Uterus (tissue), 3 donors: ENCODE measurements at regions not wholly inside any gene's neighbourhood (a gene's known extent, or its start where the extent isn't known, plus 50 kb on each side); places are given as distances from the start of the nearest gene placed in this dataset.
"Not testable (repeated sequence)": the region's sequence is repeated elsewhere in the genome, so short reads cannot be mapped to it uniquely, and the experiment has no call there.

Source experiments
- DNase-seq, 2 donors: peaks; one replicate each; pipeline ENCODE4 v3.0.0-alpha.2; 2019 to 2020
- H3K27ac ChIP-seq, 2 donors: fragments of 200-600 bp; sonication (generic); 1 replicate in 1 of 2; 2 replicates in 1 of 2; pipeline ENCODE4 v1.5.1; 2016 to 2018
- H3K27me3 ChIP-seq, 2 donors: fragments of 200-600 bp; sonication (generic); one replicate each; pipeline ENCODE4 v1.5.1; 2018 to 2019; ENCODE audit warnings: control low read depth in 1 of 2
- H3K36me3 ChIP-seq, 2 donors: fragments of 200-600 bp; sonication (generic); one replicate each; pipeline ENCODE4 v1.5.1; 2019; ENCODE audit warnings: control low read depth in 1 of 2
- H3K4me1 ChIP-seq, 2 donors: fragments of 200-600 bp; sonication (generic); one replicate each; pipeline ENCODE4 v1.5.1; 2018 to 2019; ENCODE audit warnings: control low read depth in 1 of 2
- H3K4me3 ChIP-seq, 2 donors: fragments of 200-600 bp; sonication (generic); 1 replicate in 1 of 2; 2 replicates in 1 of 2; pipeline ENCODE4 v1.5.1; 2018 to 2019; ENCODE audit warnings: mild to moderate bottlenecking in 1 of 2
- H3K9me3 ChIP-seq, 2 donors: fragments of 200-600 bp; sonication (generic); one replicate each; pipeline ENCODE4 v1.5.1; 2019; ENCODE audit warnings: control low read depth in 1 of 2
- CTCF ChIP-seq, 4 experiments: fragments of 200-600 bp in 2 of 4; fragments of 450-650 bp in 2 of 4; sonication (generic) in 2 of 4; IDR thresholded peaks; one replicate each; pipeline ENCODE4 v1.5.1; 2016 to 2019; ENCODE audit warnings: antibody characterized with exemption in 4 of 4, mild to moderate bottlenecking in 2 of 4, moderate library complexity in 1 of 4
- POLR2A ChIP-seq, 2 donors: fragments of 450-650 bp; IDR thresholded peaks; one replicate each; pipeline ENCODE4 v1.6.1; 2016; ENCODE audit warnings: antibody characterized with exemption in 2 of 2, mild to moderate bottlenecking in 1 of 2, moderate library complexity in 1 of 2
- intact Hi-C: fragments of 100-400 bp; cut with DNase I; formaldehyde crosslinking; loops from one replicate; pipeline ENCODE4 v1.15.1; 2023; ENCODE audit warnings: low total_unique reads
- donor health status: DM: yes; HTN: yes; CAD: no.

- H3K27ac ChIP-seq = no peak overlapping the region
- no peak for DNase-seq
- no peak overlapping the region for H3K4me3 ChIP-seq
- TF ChIP-seq CTCF (IDR thresholded peaks at IDR 0.05) = no peak
- no peak for TF ChIP-seq POLR2A (IDR thresholded peaks at IDR 0.05)
- H3K36me3 ChIP-seq = no peaks in the 10 kb centered on the region
- intact Hi-C loops = no loop called here
- H3K4me1 ChIP-seq = no peaks in the 10 kb centered on the region
- H3K9me3 ChIP-seq = no peaks in the 10 kb centered on the region
- no peaks in the 10 kb centered on the region for H3K27me3 ChIP-seq
Measured at GRCh38 chr10:85491652-85492051, 874.9 kb downstream of the GRID1 start.

GRCh38 chr10:85492684-85493083, 873.9 kb downstream of the GRID1 start:
- H3K36me3 ChIP-seq = no peaks in the 10 kb centered on the region
- H3K4me3 ChIP-seq = no peak overlapping the region
- no peak for TF ChIP-seq POLR2A (IDR thresholded peaks at IDR 0.05)
- TF ChIP-seq CTCF (IDR thresholded peaks at IDR 0.05) = no peak
- intact Hi-C loops = no loop called here
- DNase-seq = no peak
- no peaks in the 10 kb centered on the region for H3K27me3 ChIP-seq
- H3K27ac ChIP-seq = no peak overlapping the region
- no peaks in the 10 kb centered on the region for H3K4me1 ChIP-seq
- no peaks in the 10 kb centered on the region for H3K9me3 ChIP-seq

DNA sequence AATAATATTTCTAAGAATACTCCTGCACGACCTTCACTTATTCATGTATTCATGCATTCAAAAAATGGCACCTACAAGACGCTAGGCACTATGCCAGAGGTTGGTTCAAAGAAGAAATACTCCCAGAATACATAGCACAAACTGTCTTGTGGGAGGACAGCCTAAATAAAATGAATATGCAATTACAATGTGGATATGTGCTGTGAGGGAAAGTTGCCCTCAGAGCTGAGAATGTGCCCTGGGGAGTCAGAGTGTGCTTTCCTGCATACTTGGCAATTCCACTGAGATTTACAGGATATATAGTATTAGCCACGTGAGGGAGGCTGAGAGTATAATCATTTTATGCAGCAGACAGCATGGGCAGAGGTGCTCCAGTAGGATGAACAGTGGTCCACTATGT, 872.9 kb downstream of the GRID1 start:
- intact Hi-C loops = no loop called here
- H3K4me1 ChIP-seq = no peaks in the 10 kb centered on the region
- H3K9me3 ChIP-seq = no peaks in the 10 kb centered on the region
- no peaks in the 10 kb centered on the region for H3K27me3 ChIP-seq
- DNase-seq = no peak
- H3K36me3 ChIP-seq = no peaks in the 10 kb centered on the region
- no peak overlapping the region for H3K27ac ChIP-seq
- no peak for TF ChIP-seq POLR2A (IDR thresholded peaks at IDR 0.05)
- TF ChIP-seq CTCF (IDR thresholded peaks at IDR 0.05) = no peak
- no peak overlapping the region for H3K4me3 ChIP-seq

- not testable (repeated sequence) for H3K27ac ChIP-seq
Measured at GRCh38 chr10:85504641-85505040, 862.0 kb downstream of the GRID1 start.

GRCh38 chr10:85508159-85508558, 858.4 kb downstream of the GRID1 start:
- no peak for DNase-seq
- TF ChIP-seq CTCF (IDR thresholded peaks at IDR 0.05) (no peak), POLR2A (IDR thresholded peaks at IDR 0.05) (no peak)
- intact Hi-C loops = no loop called here

More at GRCh38 chr10:85504641-85505040, 862.0 kb downstream of the GRID1 start:
- H3K36me3 ChIP-seq, H3K4me1 ChIP-seq, H3K27me3 ChIP-seq, DNase-seq, H3K9me3 ChIP-seq, H3K4me3 ChIP-seq, intact Hi-C loops: not testable (repeated sequence)

GRCh38 chr10:85510682-85511081, 855.9 kb downstream of the GRID1 start:
- TF ChIP-seq POLR2A (IDR thresholded peaks at IDR 0.05) (no peak), CTCF (IDR thresholded peaks at IDR 0.05) (no peak)
- Histone ChIP-seq H3K4me1 (no peaks in the 10 kb centered on the region), H3K27me3 (no peaks in the 10 kb centered on the region), H3K9me3 (no peaks in the 10 kb centered on the region), H3K36me3 (no peaks in the 10 kb centered on the region), H3K27ac (no peak overlapping the region), H3K4me3 (no peak overlapping the region)
- DNase-seq = no peak
- intact Hi-C loops = no loop called here

More at GRCh38 chr10:85508159-85508558, 858.4 kb downstream of the GRID1 start:
- H3K4me3 ChIP-seq = no peak overlapping the region
- H3K27ac ChIP-seq = no peak overlapping the region
- H3K9me3 ChIP-seq = no peaks in the 10 kb centered on the region
- H3K4me1 ChIP-seq = no peaks in the 10 kb centered on the region
- no peaks in the 10 kb centered on the region for H3K36me3 ChIP-seq
- no peaks in the 10 kb centered on the region for H3K27me3 ChIP-seq
